SK-N-SH (cell line): ENCODE measurements at regions not wholly inside any gene's neighbourhood (a gene's known extent, or its start where the extent isn't known, plus 50 kb on each side); places are given as distances from the start of the nearest gene placed in this dataset.

Experiments
- CTCF ChIA-PET: fragments of 300-600, 350-600 bp; formaldehyde crosslinking; extraction: SDS; loops from one replicate; lab custom pipeline; 2021; lab: Yijun Ruan, JAX
- POLR2A ChIA-PET: fragments of 350-600 bp; sonication (Branson Sonifier 250); formaldehyde crosslinking; extraction: SDS; loops from one replicate; lab custom pipeline; 2020; ENCODE audit warnings: antibody characterized with exemption, inconsistent platforms; lab: Yijun Ruan, JAX
- DNase-seq: peaks from one replicate; pipeline ENCODE4 v3.0.0; 2012
- H2AFZ ChIP-seq: fragments of 200-600 bp; sonication (generic); 2 replicates; pipeline ENCODE4 v1.8.1; 2016; ENCODE audit warnings: antibody characterized with exemption, mild to moderate bottlenecking, low read depth
- H3F3A ChIP-seq: fragments of 200-600 bp; sonication (generic); replicated peaks from 2 replicates; pipeline ENCODE3; 2016; ENCODE audit warnings: antibody characterized with exemption, mild to moderate bottlenecking; ENCODE audit not compliant: insufficient read depth
- H3K27ac ChIP-seq, 2 experiments: fragments of 200-500 bp in 1 of 2; fragments of 200-600 bp in 1 of 2; sonication (Bioruptor generic) in 1 of 2; sonication (generic), shearing (Covaris generic) in 1 of 2; 2 replicates each; pipeline versions ENCODE4 v1.5.1 to v1.6.1; 2014 to 2016; ENCODE audit warnings: low read depth in 2 of 2, inconsistent platforms in 1 of 2, low read length in 1 of 2, mild to moderate bottlenecking in 1 of 2, mixed read lengths in 1 of 2
- H3K27me3 ChIP-seq: fragments of 200-600 bp; sonication (generic), shearing (Covaris generic); 2 replicates; pipeline ENCODE4 v1.6.1; 2016; ENCODE audit warnings: mixed run types; ENCODE audit not compliant: insufficient read depth
- H3K36me3 ChIP-seq, 2 experiments: fragments of 200-500 bp in 1 of 2; fragments of 200-600 bp in 1 of 2; sonication (Bioruptor generic) in 1 of 2; sonication (generic) in 1 of 2; replicated peaks in 1 of 2; 2 replicates each; pipeline versions ENCODE3 to v1.5.1; 2014 to 2016; ENCODE audit warnings: low read length in 1 of 2, mild to moderate bottlenecking in 1 of 2; ENCODE audit not compliant: insufficient read depth in 2 of 2, control insufficient read depth in 1 of 2
- H3K4me1 ChIP-seq, 2 experiments: fragments of 200-500 bp in 1 of 2; fragments of 200-600 bp in 1 of 2; sonication (Bioruptor generic) in 1 of 2; sonication (generic), shearing (Covaris generic) in 1 of 2; 2 replicates each; pipeline versions ENCODE4 v1.5.1 to v1.6.1; 2014 to 2016; ENCODE audit warnings: low read depth in 1 of 2, low read length in 1 of 2, mixed run types in 1 of 2; ENCODE audit not compliant: insufficient read depth in 2 of 2, control insufficient read depth in 1 of 2
- H3K4me2 ChIP-seq: fragments of 200-600 bp; sonication (generic), shearing (Covaris generic); 2 replicates; pipeline ENCODE4 v1.6.1; 2017; ENCODE audit warnings: mixed run types
- H3K4me3 ChIP-seq, 2 experiments: fragments of 200-500 bp in 1 of 2; fragments of 200-600 bp in 1 of 2; sonication (Bioruptor generic) in 1 of 2; sonication (generic), shearing (Covaris generic) in 1 of 2; 2 replicates each; pipeline versions ENCODE4 v1.5.1 to v1.8.1; 2014 to 2016; ENCODE audit warnings: low read depth in 2 of 2, inconsistent platforms in 1 of 2, low read length in 1 of 2, mild to moderate bottlenecking in 1 of 2, mixed read lengths in 1 of 2, moderate library complexity in 1 of 2
- H3K79me2 ChIP-seq: fragments of 200-600 bp; sonication (generic); 2 replicates; pipeline ENCODE4 v1.8.1; 2017; ENCODE audit warnings: mild to moderate bottlenecking; ENCODE audit not compliant: insufficient read depth
- H3K9ac ChIP-seq: fragments of 200-600 bp; sonication (generic); 2 replicates; pipeline ENCODE4 v1.6.1; 2017; ENCODE audit warnings: mixed run types
- H3K9me2 ChIP-seq: fragments of 200-600 bp; sonication (generic); 2 replicates; pipeline ENCODE4 v1.6.1; 2017; ENCODE audit warnings: mixed run types
- H3K9me3 ChIP-seq: fragments of 200-600 bp; sonication (generic); 2 replicates; pipeline ENCODE4 v1.6.1; 2017; ENCODE audit warnings: mixed run types, mild to moderate bottlenecking, moderate library complexity
- H4K20me1 ChIP-seq: fragments of 200-600 bp; sonication (generic); 2 replicates; pipeline ENCODE4 v1.6.1; 2017; ENCODE audit warnings: mild to moderate bottlenecking, mixed run types; ENCODE audit not compliant: insufficient read depth
- EZH2phosphoT487 ChIP-seq: fragments of 200-600 bp; sonication (generic); IDR thresholded peaks from 2 replicates; pipeline ENCODE4 v1.6.1; 2017; ENCODE audit warnings: low read depth, mixed run types, mild to moderate bottlenecking, antibody characterized with exemption, moderate library complexity, borderline replicate concordance
- FOSL2 ChIP-seq: IDR thresholded peaks from 2 replicates; pipeline ENCODE4 v1.4.0; 2012; ENCODE audit warnings: low read depth, mild to moderate bottlenecking, moderate library complexity, borderline replicate concordance
- FOXJ3 ChIP-seq: sonication (generic); formaldehyde crosslinking; IDR thresholded peaks from 2 replicates; pipeline ENCODE4 v1.5.1; 2020; ENCODE audit warnings: mild to moderate bottlenecking, missing genetic modification reagents
- FOXM1 ChIP-seq: IDR thresholded peaks from 2 replicates; pipeline ENCODE4 v1.4.0; 2012; ENCODE audit warnings: low read depth, mild to moderate bottlenecking
- MEF2A ChIP-seq: IDR thresholded peaks from 2 replicates; pipeline ENCODE4 v1.4.0; 2012; ENCODE audit warnings: low read depth, borderline replicate concordance
- NFIC ChIP-seq: IDR thresholded peaks from 2 replicates; pipeline ENCODE4 v1.4.0; 2012; ENCODE audit warnings: borderline replicate concordance
- NRF1 ChIP-seq: IDR thresholded peaks from 2 replicates; pipeline ENCODE4 v1.6.1; 2012; ENCODE audit warnings: low read depth, mild to moderate bottlenecking, low read length
- RCOR1 ChIP-seq: fragments of 150-350 bp; IDR thresholded peaks from 2 replicates; pipeline ENCODE4 v1.6.1; 2017; ENCODE audit warnings: antibody characterized with exemption, low read length
- RFX5 ChIP-seq: IDR thresholded peaks from 2 replicates; pipeline ENCODE4 v1.6.1; 2012; ENCODE audit warnings: mild to moderate bottlenecking, improper control_type of control experiment, low read length
- RXRA ChIP-seq: IDR thresholded peaks from 2 replicates; pipeline ENCODE4 v1.4.0; 2012; ENCODE audit warnings: low read depth, mild to moderate bottlenecking, borderline replicate concordance
- SIN3A ChIP-seq: IDR thresholded peaks from 2 replicates; pipeline ENCODE4 v1.6.1; 2012; ENCODE audit warnings: low read depth, mild to moderate bottlenecking, low read length, moderate library complexity, borderline replicate concordance
- SMC3 ChIP-seq: IDR thresholded peaks from 2 replicates; pipeline ENCODE4 v1.6.1; 2012; ENCODE audit warnings: low read depth, low read length, improper control_type of control experiment
- TAF1 ChIP-seq: IDR thresholded peaks from 2 replicates; pipeline ENCODE4 v1.6.1; 2012; ENCODE audit warnings: low read depth, mild to moderate bottlenecking, low read length, moderate library complexity, borderline replicate concordance
- TCF12 ChIP-seq: IDR thresholded peaks from 2 replicates; pipeline ENCODE4 v1.4.0; 2012
- TEAD4 ChIP-seq: IDR thresholded peaks from 2 replicates; pipeline ENCODE4 v1.4.0; 2012; ENCODE audit warnings: mild to moderate bottlenecking, borderline replicate concordance; ENCODE audit not compliant: insufficient read depth
- YY1 ChIP-seq: IDR thresholded peaks from 2 replicates; pipeline ENCODE4 v1.4.0; 2012; ENCODE audit warnings: low read depth, mild to moderate bottlenecking
- WGBS: methylation state at CpG from one replicate; pipeline ENCODE4 v1.1.6; 2017; ENCODE audit warnings: low lambda C conversion rate; 5-methylcytosine and 5-hydroxymethylcytosine counted together
- TF ChIP-seq, protein P1 (sequence below): IDR thresholded peaks from 2 replicates; pipeline ENCODE4 v1.6.1; 2012; ENCODE audit warnings: mild to moderate bottlenecking, low read depth, low read length, moderate library complexity
- TF ChIP-seq, protein P2 (sequence below): IDR thresholded peaks from 2 replicates; pipeline ENCODE4 v1.4.0; 2012; ENCODE audit warnings: low read depth
- TF ChIP-seq, protein P3 (sequence below): IDR thresholded peaks from 2 replicates; pipeline ENCODE4; 2012
- TF ChIP-seq, protein P4 (sequence below): IDR thresholded peaks from 2 replicates; pipeline ENCODE4 v1.4.0; 2012; ENCODE audit warnings: low read depth, borderline replicate concordance
- TF ChIP-seq, protein P5 (sequence below): fragments of 200-600 bp; sonication (generic); IDR thresholded peaks from 2 replicates; pipeline ENCODE4 v1.6.1; 2017; ENCODE audit warnings: antibody characterized with exemption, mild to moderate bottlenecking, moderate library complexity

DNA sequence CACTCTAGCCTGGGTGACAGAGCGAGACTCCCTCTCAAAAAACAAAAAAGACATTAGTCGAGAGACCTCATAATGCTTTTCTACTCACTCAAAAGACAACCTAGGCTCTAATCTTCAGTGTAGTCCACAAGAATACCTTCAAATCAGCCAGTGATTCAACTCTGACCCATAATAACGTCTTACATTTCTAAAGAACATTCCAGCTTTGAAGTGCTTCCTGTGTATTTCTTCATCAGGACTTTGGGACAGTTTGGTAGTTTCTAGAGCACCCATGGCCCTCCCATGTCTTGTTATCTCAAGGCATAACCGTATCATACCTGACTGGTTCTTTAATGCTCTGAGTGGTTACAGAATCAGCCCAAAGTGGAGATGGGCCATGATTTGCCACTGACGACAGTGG is 221.3 kb downstream of the SKIDA1 start:
- Histone ChIP-seq H3K36me3 (no peaks in the 10 kb centered on the region), H3K27me3 (no peaks in the 10 kb centered on the region), H4K20me1 (no peaks in the 10 kb centered on the region), H2AFZ (no peak overlapping the region), H3F3A (peaks cover 5% of the 10 kb centered on the region), H3K4me1 (no peaks in the 10 kb centered on the region), H3K79me2 (no peaks in the 10 kb centered on the region), H3K4me3 (no peak overlapping the region), H3K9me3 (no peaks in the 10 kb centered on the region), H3K9ac (no peak overlapping the region), H3K27ac (no peak overlapping the region), H3K9me2 (no peaks in the 10 kb centered on the region), H3K4me2 (no peak overlapping the region)
- TF ChIP-seq FOXM1 (no peak), TAF1 (no peak), NRF1 (no peak), RXRA (no peak), SMC3 (no peak), RCOR1 (no peak)
- no peak for DNase-seq
- WGBS: 83% methylated on average over 5 of the region's 5 CpGs
- ChIA-PET POLR2A (no interaction called here), CTCF (no interaction called here)

DNA sequence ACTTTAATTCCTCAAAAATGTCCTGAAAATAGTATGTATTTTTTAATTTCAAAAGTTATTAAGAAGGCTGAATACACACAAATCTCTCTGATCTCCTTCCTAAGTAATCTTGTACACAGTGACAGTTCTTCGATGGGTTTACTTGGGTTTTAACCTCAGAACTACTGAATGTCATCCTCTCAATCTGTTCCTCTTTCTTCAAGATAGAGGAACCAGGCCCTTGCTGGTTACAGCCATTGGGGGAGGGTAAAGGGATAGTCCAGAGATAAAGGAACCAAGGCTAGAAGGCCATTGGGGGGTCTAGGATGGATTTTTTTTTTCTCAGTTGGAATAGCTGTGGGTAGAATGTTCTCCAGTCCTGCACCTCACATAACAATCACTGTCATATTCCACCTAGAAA is 224.9 kb downstream of the SKIDA1 start:
- H3K9me3 ChIP-seq: no peaks in the 10 kb centered on the region
- no peaks in the 10 kb centered on the region for H3F3A ChIP-seq
- no peaks in the 10 kb centered on the region for H4K20me1 ChIP-seq
- H2AFZ ChIP-seq: no peak overlapping the region
- no peaks in the 10 kb centered on the region for H3K9me2 ChIP-seq
- no peak overlapping the region for H3K9ac ChIP-seq
- H3K4me1 ChIP-seq: no peaks in the 10 kb centered on the region
- POLR2A ChIA-PET: no interaction called here
- no peaks in the 10 kb centered on the region for H3K79me2 ChIP-seq
- DNase-seq: no peak
- H3K27ac ChIP-seq: no peak overlapping the region
- H3K4me2 ChIP-seq: no peak overlapping the region
- H3K4me3 ChIP-seq: no peak overlapping the region
- CTCF ChIA-PET: no interaction called here
- 81% methylated on average over 1 of the region's 1 CpG for WGBS
- no peaks in the 10 kb centered on the region for H3K27me3 ChIP-seq
- H3K36me3 ChIP-seq: no peaks in the 10 kb centered on the region
- TF ChIP-seq RFX5: no peak
- TF ChIP-seq, protein P1, sequence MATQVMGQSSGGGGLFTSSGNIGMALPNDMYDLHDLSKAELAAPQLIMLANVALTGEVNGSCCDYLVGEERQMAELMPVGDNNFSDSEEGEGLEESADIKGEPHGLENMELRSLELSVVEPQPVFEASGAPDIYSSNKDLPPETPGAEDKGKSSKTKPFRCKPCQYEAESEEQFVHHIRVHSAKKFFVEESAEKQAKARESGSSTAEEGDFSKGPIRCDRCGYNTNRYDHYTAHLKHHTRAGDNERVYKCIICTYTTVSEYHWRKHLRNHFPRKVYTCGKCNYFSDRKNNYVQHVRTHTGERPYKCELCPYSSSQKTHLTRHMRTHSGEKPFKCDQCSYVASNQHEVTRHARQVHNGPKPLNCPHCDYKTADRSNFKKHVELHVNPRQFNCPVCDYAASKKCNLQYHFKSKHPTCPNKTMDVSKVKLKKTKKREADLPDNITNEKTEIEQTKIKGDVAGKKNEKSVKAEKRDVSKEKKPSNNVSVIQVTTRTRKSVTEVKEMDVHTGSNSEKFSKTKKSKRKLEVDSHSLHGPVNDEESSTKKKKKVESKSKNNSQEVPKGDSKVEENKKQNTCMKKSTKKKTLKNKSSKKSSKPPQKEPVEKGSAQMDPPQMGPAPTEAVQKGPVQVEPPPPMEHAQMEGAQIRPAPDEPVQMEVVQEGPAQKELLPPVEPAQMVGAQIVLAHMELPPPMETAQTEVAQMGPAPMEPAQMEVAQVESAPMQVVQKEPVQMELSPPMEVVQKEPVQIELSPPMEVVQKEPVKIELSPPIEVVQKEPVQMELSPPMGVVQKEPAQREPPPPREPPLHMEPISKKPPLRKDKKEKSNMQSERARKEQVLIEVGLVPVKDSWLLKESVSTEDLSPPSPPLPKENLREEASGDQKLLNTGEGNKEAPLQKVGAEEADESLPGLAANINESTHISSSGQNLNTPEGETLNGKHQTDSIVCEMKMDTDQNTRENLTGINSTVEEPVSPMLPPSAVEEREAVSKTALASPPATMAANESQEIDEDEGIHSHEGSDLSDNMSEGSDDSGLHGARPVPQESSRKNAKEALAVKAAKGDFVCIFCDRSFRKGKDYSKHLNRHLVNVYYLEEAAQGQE: no peak
- TF ChIP-seq TEAD4: no peak
- TF ChIP-seq EZH2phosphoT487: no peak
- no peak for TF ChIP-seq YY1
- TF ChIP-seq RXRA: no peak
- TF ChIP-seq RCOR1: no peak
- no peak for TF ChIP-seq NFIC
- TF ChIP-seq SIN3A: no peak
- TF ChIP-seq, protein P2, sequence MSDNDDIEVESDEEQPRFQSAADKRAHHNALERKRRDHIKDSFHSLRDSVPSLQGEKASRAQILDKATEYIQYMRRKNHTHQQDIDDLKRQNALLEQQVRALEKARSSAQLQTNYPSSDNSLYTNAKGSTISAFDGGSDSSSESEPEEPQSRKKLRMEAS: no peak
- no peak for TF ChIP-seq TCF12
- TF ChIP-seq TAF1: no peak
- TF ChIP-seq, protein P3, sequence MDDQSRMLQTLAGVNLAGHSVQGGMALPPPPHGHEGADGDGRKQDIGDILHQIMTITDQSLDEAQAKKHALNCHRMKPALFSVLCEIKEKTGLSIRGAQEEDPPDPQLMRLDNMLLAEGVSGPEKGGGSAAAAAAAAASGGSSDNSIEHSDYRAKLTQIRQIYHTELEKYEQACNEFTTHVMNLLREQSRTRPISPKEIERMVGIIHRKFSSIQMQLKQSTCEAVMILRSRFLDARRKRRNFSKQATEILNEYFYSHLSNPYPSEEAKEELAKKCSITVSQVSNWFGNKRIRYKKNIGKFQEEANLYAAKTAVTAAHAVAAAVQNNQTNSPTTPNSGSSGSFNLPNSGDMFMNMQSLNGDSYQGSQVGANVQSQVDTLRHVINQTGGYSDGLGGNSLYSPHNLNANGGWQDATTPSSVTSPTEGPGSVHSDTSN: no peak
- no peak for TF ChIP-seq FOXJ3 (CRISPR knock-in tag)
- TF ChIP-seq, protein P4, sequence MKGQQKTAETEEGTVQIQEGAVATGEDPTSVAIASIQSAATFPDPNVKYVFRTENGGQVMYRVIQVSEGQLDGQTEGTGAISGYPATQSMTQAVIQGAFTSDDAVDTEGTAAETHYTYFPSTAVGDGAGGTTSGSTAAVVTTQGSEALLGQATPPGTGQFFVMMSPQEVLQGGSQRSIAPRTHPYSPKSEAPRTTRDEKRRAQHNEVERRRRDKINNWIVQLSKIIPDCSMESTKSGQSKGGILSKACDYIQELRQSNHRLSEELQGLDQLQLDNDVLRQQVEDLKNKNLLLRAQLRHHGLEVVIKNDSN: no peak
- TF ChIP-seq NRF1: no peak
- TF ChIP-seq, protein P5, sequence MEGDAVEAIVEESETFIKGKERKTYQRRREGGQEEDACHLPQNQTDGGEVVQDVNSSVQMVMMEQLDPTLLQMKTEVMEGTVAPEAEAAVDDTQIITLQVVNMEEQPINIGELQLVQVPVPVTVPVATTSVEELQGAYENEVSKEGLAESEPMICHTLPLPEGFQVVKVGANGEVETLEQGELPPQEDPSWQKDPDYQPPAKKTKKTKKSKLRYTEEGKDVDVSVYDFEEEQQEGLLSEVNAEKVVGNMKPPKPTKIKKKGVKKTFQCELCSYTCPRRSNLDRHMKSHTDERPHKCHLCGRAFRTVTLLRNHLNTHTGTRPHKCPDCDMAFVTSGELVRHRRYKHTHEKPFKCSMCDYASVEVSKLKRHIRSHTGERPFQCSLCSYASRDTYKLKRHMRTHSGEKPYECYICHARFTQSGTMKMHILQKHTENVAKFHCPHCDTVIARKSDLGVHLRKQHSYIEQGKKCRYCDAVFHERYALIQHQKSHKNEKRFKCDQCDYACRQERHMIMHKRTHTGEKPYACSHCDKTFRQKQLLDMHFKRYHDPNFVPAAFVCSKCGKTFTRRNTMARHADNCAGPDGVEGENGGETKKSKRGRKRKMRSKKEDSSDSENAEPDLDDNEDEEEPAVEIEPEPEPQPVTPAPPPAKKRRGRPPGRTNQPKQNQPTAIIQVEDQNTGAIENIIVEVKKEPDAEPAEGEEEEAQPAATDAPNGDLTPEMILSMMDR: no peak
- no peak for TF ChIP-seq FOSL2
- no peak for TF ChIP-seq MEF2A
